NCI-H1930 (cell line): ENCODE measurements at regions not wholly inside any gene's neighbourhood (a gene's known extent, or its start where the extent isn't known, plus 50 kb on each side); places are given as distances from the start of the nearest gene placed in this dataset.

Source experiments
- DNase-seq, 2 experiments: peaks; one replicate each; lab custom pipeline; 2025; lab: John Stamatoyannopoulos, UW

DNA sequence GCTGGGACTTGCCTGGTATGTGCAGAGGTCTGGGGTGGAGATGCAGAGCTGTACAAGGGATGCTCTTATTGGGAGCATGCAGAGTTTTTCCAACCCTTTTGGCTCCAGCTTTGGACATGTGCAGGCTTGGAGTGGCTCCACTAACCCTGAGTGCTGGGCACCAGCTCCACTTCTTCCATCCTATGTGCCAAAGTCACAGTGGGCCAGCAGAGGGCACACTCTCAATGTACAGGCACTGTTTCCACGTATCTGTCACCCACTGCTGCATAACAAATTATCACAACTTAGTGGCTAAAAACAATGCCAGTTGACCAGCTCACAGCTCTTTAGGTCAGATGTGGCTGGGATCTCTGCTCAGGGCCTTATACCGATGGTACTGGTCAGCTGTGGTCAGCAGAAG, 631.8 kb downstream of the AJAP1 start:
- DNase-seq, result no peak

DNA sequence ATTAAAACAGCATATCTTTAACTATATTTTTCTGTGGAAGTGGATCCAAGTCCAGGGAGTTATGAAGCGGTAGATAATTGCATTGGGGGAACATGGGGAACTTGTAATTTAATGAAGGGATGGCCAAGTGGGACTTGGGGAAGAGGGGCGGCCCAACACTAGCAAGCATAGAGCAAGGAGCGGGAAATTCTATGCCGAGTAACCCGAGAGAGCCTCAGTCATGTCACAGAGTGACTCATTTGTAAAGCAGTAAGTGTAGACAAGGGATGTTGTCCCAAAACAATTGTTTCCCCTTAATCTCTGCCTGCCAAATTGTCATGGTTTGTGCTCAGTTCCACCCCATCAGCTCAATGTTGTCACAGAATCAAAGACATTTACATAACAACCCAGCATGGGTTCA, 620.1 kb downstream of the AJAP1 start:
- no peak for DNase-seq

DNA sequence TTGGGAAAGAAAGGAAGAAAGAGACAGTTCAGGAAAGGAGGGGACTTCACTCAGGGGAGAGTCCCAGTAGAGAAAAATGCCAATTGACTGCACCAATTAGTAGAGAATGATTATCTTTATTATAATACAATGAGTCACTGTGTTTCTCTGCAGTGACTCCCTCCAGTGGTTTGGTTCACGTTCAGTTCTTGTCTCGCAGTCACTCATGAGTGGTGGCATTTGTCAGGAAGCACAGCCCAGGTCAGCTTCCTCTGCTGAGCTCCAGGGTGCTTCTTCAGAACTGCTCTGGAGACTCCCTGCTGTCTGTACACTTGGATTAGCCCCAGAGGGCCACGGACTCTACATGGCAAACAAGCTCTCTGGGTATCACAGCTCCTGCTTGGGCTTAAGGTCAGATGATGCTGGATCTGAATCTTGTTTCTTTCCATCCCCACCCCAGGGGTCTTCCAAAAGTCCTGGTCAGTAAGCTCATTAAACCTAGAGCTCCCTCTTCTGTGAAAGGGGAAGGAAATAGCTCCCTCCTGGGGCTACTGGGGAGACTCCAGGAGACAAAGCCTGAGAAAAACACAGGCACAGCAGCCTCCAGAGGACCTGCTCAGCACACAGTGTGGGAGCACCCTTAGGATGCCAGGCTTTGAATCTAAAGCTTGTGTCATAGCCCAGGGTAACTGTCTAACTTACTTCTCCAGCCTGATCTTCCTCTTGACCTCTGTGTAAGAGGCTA, 619.0 kb downstream of the AJAP1 start:
- DNase-seq, result no peak

DNA sequence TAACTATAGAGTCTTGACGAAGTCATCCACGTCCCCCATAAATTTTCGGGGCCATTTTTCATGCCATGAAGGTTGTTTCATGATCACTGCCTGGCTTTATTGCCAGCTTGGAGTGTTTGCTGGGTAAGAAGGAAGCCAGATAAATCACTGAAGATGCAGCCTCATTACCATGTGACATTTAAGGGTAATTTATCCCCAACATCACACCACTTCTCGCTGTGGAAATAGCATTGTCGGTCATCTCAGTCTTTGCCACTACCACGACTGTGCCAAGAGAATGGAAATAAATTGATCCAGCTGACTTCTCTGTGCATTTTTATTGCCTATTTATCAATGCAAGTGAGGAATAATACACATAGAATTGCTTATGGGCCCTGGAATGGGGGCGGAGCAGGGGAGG, 617.9 kb downstream of the AJAP1 start:
- no peak for DNase-seq

DNA sequence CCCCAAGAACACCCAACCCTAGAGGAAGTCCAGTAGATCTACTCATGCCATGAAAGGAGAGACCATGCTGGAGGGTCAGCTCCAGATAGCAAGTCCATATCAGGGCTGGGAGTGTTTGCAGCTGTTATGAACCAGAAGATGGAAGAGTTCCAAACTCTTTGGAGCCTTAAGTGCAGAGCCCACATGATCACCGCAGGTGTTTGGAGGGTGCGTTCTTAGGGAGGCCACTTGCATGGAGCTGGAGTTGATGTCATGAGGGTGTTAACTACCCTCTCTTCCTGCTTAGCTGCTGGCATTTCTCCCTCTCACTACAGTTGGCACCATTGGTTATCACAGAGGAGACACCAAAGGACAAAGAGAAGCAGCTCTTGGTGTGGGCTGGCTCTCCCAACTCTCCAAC, 616.9 kb downstream of the AJAP1 start:
- no peak for DNase-seq

GRCh38 chr1:5269901-5270300, 615.5 kb downstream of the AJAP1 start:
- no peak for DNase-seq

- no peak for DNase-seq
Observed at GRCh38 chr1:5267603-5268235, 613.3 kb downstream of the AJAP1 start.

DNA sequence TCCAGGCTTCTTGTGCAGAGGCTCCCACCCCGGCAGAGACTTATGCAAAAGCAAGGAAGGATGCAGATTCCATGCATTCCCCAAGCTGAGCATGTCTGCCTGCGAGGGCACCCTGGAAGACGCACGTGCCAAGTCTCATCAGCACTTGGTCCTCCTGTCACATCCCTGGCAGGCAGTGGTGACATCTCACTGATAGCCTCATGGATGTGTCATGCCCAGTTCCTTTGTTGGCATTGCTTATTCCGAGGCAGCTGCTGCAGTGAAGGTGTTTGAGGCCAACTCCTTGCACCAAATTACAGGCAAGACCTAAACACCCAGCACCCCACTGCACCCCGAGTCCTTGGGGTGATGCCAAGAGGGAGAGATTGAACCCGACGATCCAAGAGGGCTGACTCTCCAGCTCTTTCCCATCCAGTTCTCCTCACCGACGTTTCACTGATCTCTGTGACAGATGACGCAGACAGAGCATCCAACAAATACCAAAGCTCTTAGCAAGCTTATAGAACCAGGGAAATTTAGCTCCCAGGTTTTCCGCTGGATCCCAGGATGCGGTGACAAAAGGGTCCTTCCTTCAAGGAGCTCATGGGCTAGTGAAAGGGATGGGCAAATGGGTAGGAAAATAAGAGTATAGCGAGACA, 611.1 kb downstream of the AJAP1 start:
- DNase-seq, result no peak

DNA sequence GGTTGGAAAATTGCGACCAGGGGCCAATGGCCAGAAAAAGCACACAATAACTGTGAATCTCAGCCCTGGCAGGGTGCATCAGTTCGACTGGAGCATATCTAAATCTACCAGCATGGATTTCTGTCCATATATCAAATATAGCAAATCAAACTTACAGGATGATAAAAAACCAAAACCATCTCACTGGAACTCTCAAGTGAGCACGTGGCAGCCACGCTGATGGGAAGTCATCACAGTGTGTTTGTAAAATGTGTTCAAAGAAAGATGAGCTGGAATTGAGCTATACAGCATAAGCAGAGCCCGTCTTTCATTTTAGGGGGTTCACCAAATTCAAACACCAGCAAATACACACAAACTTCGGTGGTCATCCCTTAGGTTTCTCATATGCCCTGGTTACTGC, 610.1 kb downstream of the AJAP1 start:
- no peak for DNase-seq

DNA sequence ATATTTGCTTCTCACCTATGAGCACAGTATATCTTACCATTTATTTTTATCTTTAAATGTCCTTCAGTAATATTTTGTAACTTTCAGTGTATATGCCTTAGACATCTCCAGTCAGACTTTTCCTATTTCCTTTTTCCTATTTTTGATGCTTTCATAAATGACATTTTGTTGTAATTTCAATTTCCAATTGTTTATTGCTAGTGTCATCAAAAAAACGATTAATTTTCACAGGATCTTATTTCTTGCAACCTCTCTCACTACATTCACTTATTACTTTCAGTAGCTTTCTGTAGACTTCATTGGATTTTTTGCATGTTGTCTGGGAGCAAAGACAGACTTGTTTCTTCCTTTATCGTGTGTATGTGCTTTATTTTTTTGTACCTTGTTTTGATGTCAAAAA, 602.4 kb downstream of the AJAP1 start:
- DNase-seq, result no peak

DNA sequence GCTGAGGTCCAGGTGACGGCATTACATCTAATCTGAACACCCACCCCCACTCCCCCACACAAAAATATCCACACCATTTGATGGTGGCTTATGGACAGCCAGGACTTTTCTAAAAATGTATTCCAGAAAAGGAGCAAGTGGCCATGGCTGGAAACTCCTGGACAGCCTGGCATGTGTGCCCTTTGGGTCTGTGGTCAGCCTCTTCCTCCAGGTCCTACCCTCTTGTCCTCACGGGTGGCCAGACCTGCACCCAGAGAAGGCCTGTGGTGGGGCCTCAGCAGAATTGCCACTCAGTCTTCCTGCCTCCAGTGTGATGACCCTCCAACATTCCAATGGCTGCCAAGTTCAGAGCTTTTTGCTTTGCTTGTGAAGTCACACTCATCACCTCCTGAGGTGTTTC, 600.6 kb downstream of the AJAP1 start:
- no peak for DNase-seq

DNA sequence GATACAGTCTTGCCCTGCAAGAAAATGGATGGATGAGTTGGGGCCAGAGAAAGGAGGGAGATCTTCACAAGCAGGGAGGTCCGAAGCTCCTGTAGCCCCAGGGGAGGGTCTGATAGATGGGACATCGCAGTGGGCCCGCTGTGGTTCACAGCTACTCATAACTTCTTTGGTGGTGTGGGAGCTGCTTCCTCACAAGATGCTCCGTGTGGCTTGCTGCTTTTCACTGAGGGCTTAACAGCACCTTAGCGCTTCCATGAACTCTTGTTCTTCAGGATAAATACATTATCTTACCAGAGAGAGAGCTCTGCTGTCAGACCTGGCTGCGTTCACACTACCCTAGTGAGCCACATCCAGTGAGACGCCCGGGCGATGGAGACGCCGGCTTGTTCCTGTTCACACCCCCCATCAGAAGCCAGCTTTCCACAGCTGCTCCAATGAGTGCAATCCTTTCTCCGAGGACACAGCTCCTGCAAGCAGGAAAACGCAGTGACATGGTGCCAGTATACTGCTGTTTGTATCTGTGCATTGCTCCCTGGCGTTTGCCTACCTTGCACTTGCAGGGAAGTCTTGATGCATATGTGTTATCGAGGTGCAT, 599.8 kb downstream of the AJAP1 start:
- DNase-seq, result no peak

- no peak for DNase-seq
Observed at GRCh38 chr1:5253036-5253435, 598.6 kb downstream of the AJAP1 start.

DNA sequence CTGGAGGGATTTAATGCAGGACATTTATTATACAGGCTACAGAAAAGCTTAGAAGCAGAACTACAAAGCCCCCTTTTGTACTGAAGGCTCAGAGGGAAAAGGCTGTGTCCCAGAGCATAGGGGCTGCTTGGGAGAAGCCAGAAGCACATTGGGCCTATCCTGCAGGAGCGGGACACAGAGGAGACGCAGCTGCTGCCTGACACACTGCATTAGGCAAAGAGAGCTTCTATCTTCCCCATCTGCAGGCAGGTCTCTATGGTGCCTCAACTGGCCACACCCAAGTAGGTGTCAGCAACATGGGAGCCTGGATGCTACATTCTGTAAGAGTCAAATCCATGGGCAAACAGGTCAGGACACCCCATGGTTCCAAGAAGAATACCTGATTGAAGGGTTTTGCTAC, 595.9 kb downstream of the AJAP1 start:
- no peak for DNase-seq

- DNase-seq, result no peak
Observed at GRCh38 chr1:5245348-5245747, 590.9 kb downstream of the AJAP1 start.

- no peak for DNase-seq
Observed at GRCh38 chr1:5244631-5245285, 590.3 kb downstream of the AJAP1 start.

DNA sequence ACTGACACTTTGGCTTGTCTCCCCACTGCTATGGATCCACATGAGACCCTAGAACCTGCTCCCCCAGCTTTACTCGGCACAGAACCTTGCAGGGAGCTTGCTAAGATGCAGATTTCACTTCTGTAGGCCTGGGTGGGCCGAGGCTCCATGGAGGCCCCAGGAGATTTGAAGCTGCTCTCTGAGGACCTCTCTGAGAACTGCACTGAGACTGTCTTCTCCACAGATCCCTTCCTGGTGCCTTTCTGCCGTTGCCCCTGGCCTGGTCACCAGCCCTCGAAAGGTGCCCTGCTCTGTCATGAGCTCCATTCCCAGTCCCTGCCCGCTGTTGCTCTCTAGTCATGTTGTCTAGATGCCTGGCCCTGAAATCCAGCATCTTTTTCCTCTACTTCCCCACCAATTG, 588.4 kb downstream of the AJAP1 start:
- DNase-seq, result no peak

DNA sequence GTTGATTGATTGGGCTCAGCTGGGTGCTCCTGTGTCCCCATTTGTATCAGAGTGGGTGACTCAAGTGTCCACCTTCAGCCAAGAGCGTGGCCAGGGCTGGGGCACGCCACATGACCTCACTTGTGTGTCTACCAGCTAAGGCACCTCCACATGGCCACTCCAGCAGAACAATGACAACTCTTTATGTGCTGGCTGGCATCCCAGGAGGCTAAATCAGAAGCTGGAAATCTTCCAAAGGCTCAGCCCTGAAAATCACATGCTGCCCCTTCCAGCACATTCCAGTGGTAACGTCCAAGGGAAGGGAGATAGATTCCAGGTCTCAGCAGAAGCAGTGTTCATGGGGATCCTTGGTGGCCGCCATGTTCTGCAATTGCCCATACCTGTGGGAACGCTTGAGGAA, 585.5 kb downstream of the AJAP1 start:
- DNase-seq, result no peak

GRCh38 chr1:5238351-5239130, 584.1 kb downstream of the AJAP1 start:
- DNase-seq, result no peak

GRCh38 chr1:5235355-5235899, 581.0 kb downstream of the AJAP1 start:
- DNase-seq, result no peak

DNA sequence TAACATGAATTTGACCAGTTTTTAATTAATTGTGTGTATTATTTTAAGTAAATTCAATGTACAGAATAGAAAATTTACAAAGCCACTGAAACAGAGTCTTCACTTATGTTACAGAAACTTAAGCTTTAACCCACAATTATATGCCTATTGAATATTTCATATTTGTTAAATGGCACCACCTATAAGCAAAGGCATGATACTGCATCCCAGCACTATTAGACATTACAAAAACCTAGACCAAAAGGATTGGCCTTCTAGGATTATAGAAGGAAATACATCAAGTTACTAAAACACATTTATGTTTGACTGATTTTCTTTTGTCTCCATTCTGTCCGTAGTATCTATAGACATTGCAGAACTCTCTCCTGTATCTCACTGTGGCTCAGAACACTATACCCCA, 578.1 kb downstream of the AJAP1 start:
- no peak for DNase-seq
